Fibroblast of lung (primary cell): ENCODE measurements at regions not wholly inside any gene's neighbourhood (a gene's known extent, or its start where the extent isn't known, plus 50 kb on each side); places are given as distances from the start of the nearest gene placed in this dataset.
"Not testable (repeated sequence)": the region's sequence is repeated elsewhere in the genome, so short reads cannot be mapped to it uniquely, and the experiment has no call there.

Experiments
- DNase-seq, 2 donors: peaks; one replicate each; pipeline versions ENCODE4 v3.0.0 to v3.0.0-alpha.2; 2010; ENCODE audit warnings: low read depth in 2 of 2
- H2AFZ ChIP-seq: 2 replicates; pipeline ENCODE4 v1.5.1; 2012; ENCODE audit warnings: low read length, control low read depth, inconsistent platforms
- H3K27ac ChIP-seq: 2 replicates; pipeline ENCODE4 v1.5.1; 2011; ENCODE audit warnings: low read length, control low read depth; ENCODE audit not compliant: insufficient read depth
- H3K27me3 ChIP-seq: 2 replicates; pipeline ENCODE4 v1.5.1; 2011; ENCODE audit warnings: mild to moderate bottlenecking, low read length; ENCODE audit not compliant: control insufficient read depth, insufficient read depth
- H3K36me3 ChIP-seq: 2 replicates; pipeline ENCODE4 v1.5.1; 2011; ENCODE audit warnings: low read length; ENCODE audit not compliant: control insufficient read depth, insufficient read depth
- H3K4me1 ChIP-seq: 2 replicates; pipeline ENCODE4 v1.5.1; 2011; ENCODE audit warnings: low read length; ENCODE audit not compliant: control insufficient read depth, insufficient read depth; ENCODE audit errors: extremely low read depth
- H3K4me2 ChIP-seq: 2 replicates; pipeline ENCODE4 v1.5.1; 2011; ENCODE audit warnings: low read length, control low read depth; ENCODE audit not compliant: insufficient read depth; ENCODE audit errors: extremely low read depth
- H3K4me3 ChIP-seq, 4 experiments: fragments of 200-600 bp in 1 of 4; sonication (generic) in 1 of 4; replicated peaks in 1 of 4; 2 replicates each; pipeline ENCODE4 v1.5.1; 2011 to 2016; ENCODE audit warnings: low read length in 4 of 4, low read depth in 3 of 4, mild to moderate bottlenecking in 3 of 4, control low read depth in 2 of 4, inconsistent platforms in 1 of 4, mixed read lengths in 1 of 4; ENCODE audit not compliant: insufficient read depth in 1 of 4; ENCODE audit errors: control extremely low read depth in 1 of 4
- H3K79me2 ChIP-seq: 2 replicates; pipeline ENCODE4 v1.5.1; 2012; ENCODE audit warnings: mild to moderate bottlenecking, low read length, inconsistent platforms; ENCODE audit not compliant: control insufficient read depth, insufficient read depth
- H3K9ac ChIP-seq: 2 replicates; pipeline ENCODE4 v1.5.1; 2011; ENCODE audit warnings: mild to moderate bottlenecking, low read length, control low read depth; ENCODE audit not compliant: insufficient read depth
- H3K9me3 ChIP-seq: 2 replicates; pipeline ENCODE4 v1.5.1; 2012; ENCODE audit warnings: low read depth, low read length; ENCODE audit not compliant: control insufficient read depth, insufficient read depth
- H4K20me1 ChIP-seq: 2 replicates; pipeline ENCODE4 v1.5.1; 2011; ENCODE audit warnings: low read length; ENCODE audit not compliant: control insufficient read depth, insufficient read depth; ENCODE audit errors: extremely low read depth
- CTCF ChIP-seq, 2 donors: IDR thresholded peaks in 1 of 2; conservative IDR thresholded peaks in 1 of 2; 1 replicate in 1 of 2; 2 replicates in 1 of 2; pipeline ENCODE4 v1.5.1; 2011 to 2012; ENCODE audit warnings: low read length in 2 of 2, control low read depth in 1 of 2, inconsistent platforms in 1 of 2, low read depth in 1 of 2, mild to moderate bottlenecking in 1 of 2
- EZH2 ChIP-seq: IDR thresholded peaks from 2 replicates; pipeline ENCODE4 v1.5.1; 2012; ENCODE audit warnings: low read length, control low read depth, mild to moderate bottlenecking; ENCODE audit errors: missing control alignments

- H3K4me1 ChIP-seq: no peaks in the 10 kb centered on the region
- H2AFZ ChIP-seq: no peak overlapping the region
- H3K27me3 ChIP-seq: peaks cover 6% of the 10 kb centered on the region
- H4K20me1 ChIP-seq: no peaks in the 10 kb centered on the region
- H3K4me3 ChIP-seq: no peak overlapping the region
- H3K36me3 ChIP-seq: no peaks in the 10 kb centered on the region
- no peaks in the 10 kb centered on the region for H3K9me3 ChIP-seq
- H3K27ac ChIP-seq: no peak overlapping the region
- DNase-seq: no peak
- no peak overlapping the region for H3K9ac ChIP-seq
- TF ChIP-seq EZH2: no peak
- TF ChIP-seq CTCF (conservative IDR thresholded peaks at IDR 0.05 in 1 of 2, IDR thresholded peaks at IDR 0.05 in 1 of 2; ENCODE audit: low read depth in 1 of 2, low read length in 2 of 2): no peak
- H3K4me2 ChIP-seq: no peak overlapping the region
- H3K79me2 ChIP-seq: no peaks in the 10 kb centered on the region
Measured at GRCh38 chr2:109048163-109048562, 59.1 kb upstream of the EDAR start.

- not testable (repeated sequence) for H2AFZ ChIP-seq, H3K36me3 ChIP-seq, H3K4me2 ChIP-seq, H3K27ac ChIP-seq, H4K20me1 ChIP-seq, H3K79me2 ChIP-seq, H3K27me3 ChIP-seq, DNase-seq, H3K4me3 ChIP-seq, H3K9ac ChIP-seq, H3K4me1 ChIP-seq, H3K9me3 ChIP-seq
Measured at GRCh38 chr2:109047569-109047968, 58.5 kb upstream of the EDAR start.

GRCh38 chr2:109046925-109047508, 58.0 kb upstream of the EDAR start:
- no peak for TF ChIP-seq CTCF (conservative IDR thresholded peaks at IDR 0.05 in 1 of 2, IDR thresholded peaks at IDR 0.05 in 1 of 2; ENCODE audit: low read depth in 1 of 2, low read length in 2 of 2)
- no peak for TF ChIP-seq EZH2
- Histone ChIP-seq H3K9me3 (no peaks in the 10 kb centered on the region), H3K4me2 (no peak overlapping the region), H3K27me3 (peaks cover 6% of the 10 kb centered on the region), H3K9ac (no peak overlapping the region), H3K4me3 (no peak overlapping the region), H3K79me2 (no peaks in the 10 kb centered on the region), H3K4me1 (no peaks in the 10 kb centered on the region), H3K36me3 (no peaks in the 10 kb centered on the region), H4K20me1 (no peaks in the 10 kb centered on the region), H2AFZ (no peak overlapping the region), H3K27ac (no peak overlapping the region)
- no peak for DNase-seq
